Caco-2 (cell line): ENCODE measurements at regions not wholly inside any gene's neighbourhood (a gene's known extent, or its start where the extent isn't known, plus 50 kb on each side); places are given as distances from the start of the nearest gene placed in this dataset.

ENCODE experiments used
- BruUV-seq: library from RNA; stranded (reverse); fragments of 400-500 nt; replicated peaks from 2 replicates; lab custom pipeline; 2021; lab: Mats Ljungman, UMichigan
- CTCF ChIA-PET: fragments of 300-600 bp; sonication (Branson Sonifier 250); formaldehyde crosslinking; loops from one replicate; lab custom pipeline; 2022; ENCODE audit warnings: antibody characterized with exemption; lab: Charles Lee
- POLR2A ChIA-PET: fragments of 300-600 bp; sonication (Branson Sonifier 250); formaldehyde crosslinking; loops from one replicate; lab custom pipeline; 2022; ENCODE audit warnings: antibody characterized with exemption; lab: Charles Lee
- DNase-seq, 2 experiments: peaks; one replicate each; pipeline versions ENCODE4 v3.0.0 to v3.0.0-alpha.2; 2020 to 2022
- H3K27me3 ChIP-seq: replicated peaks from 2 replicates; pipeline ENCODE4 v1.6.0; 2011; ENCODE audit warnings: low read length; ENCODE audit not compliant: control insufficient read depth, insufficient read depth
- H3K36me3 ChIP-seq: 2 replicates; pipeline ENCODE4 v1.5.1; 2011; ENCODE audit warnings: low read length; ENCODE audit not compliant: control insufficient read depth, insufficient read depth
- H3K4me1 ChIP-seq: fragments of 250-450 bp; sonication (Bioruptor Pico); 2 replicates; pipeline ENCODE4 v1.5.1; 2020; ENCODE audit warnings: mild to moderate bottlenecking
- H3K4me3 ChIP-seq: 2 replicates; pipeline ENCODE4 v1.5.1; 2011; ENCODE audit warnings: low read depth, mild to moderate bottlenecking, control low read depth, low read length
- H3K9me3 ChIP-seq: fragments of 250-450 bp; sonication (Bioruptor Pico); 2 replicates; pipeline ENCODE4 v1.5.1; 2020; ENCODE audit warnings: mild to moderate bottlenecking, moderate library complexity
- H3K27ac Mint-ChIP-seq: one replicate; pipeline ENCODE4 v1.8.0; 2022; ENCODE audit warnings: mixed read lengths; ENCODE audit not compliant: unreplicated experiment
- H3K27me3 Mint-ChIP-seq: one replicate; pipeline ENCODE4 v1.8.0; 2022; ENCODE audit warnings: mixed read lengths; ENCODE audit not compliant: insufficient read depth, unreplicated experiment
- H3K36me3 Mint-ChIP-seq: one replicate; pipeline ENCODE4 v1.8.0; 2022; ENCODE audit warnings: mild to moderate bottlenecking, mixed read lengths; ENCODE audit not compliant: insufficient read depth, unreplicated experiment
- H3K4me1 Mint-ChIP-seq: one replicate; pipeline ENCODE4 v1.8.0; 2022; ENCODE audit warnings: low read depth, mixed read lengths; ENCODE audit not compliant: unreplicated experiment
- H3K4me3 Mint-ChIP-seq: one replicate; pipeline ENCODE4 v1.8.0; 2022; ENCODE audit warnings: mild to moderate bottlenecking, moderate library complexity, mixed read lengths; ENCODE audit not compliant: unreplicated experiment
- H3K9me3 Mint-ChIP-seq: one replicate; pipeline ENCODE4 v1.8.0; 2022; ENCODE audit warnings: mixed read lengths; ENCODE audit not compliant: unreplicated experiment
- intact Hi-C: fragments of 100-400 bp; cut with micrococcal nuclease; formaldehyde crosslinking; loops from one replicate; pipeline ENCODE4 v1.10.0; 2022; ENCODE audit not compliant: unreplicated experiment
- TF ChIP-seq, protein P1 (sequence below), 2 experiments: fragments of 200-600 bp in 1 of 2; IDR thresholded peaks; 1 replicate in 1 of 2; 2 replicates in 1 of 2; pipeline versions ENCODE4 v1.5.1 to v1.8.0; 2011 to 2022; ENCODE audit warnings: antibody characterized with exemption in 1 of 2, control low read depth in 1 of 2, inconsistent platforms in 1 of 2, low read depth in 1 of 2, low read length in 1 of 2, mild to moderate bottlenecking in 1 of 2, moderate library complexity in 1 of 2; ENCODE audit not compliant: insufficient read depth in 1 of 2, severe bottlenecking in 1 of 2, unreplicated experiment in 1 of 2

- Histone ChIP-seq H3K36me3 (no peaks in the 10 kb centered on the region), H3K4me3 (no peak overlapping the region), H3K27me3 (no peaks in the 10 kb centered on the region; the same call in 1 of the 2 replicates), H3K9me3 (no peaks in the 10 kb centered on the region), H3K4me1 (no peaks in the 10 kb centered on the region)
- no peak for DNase-seq
- no peaks in the 10 kb centered on the region for H3K4me1 Mint-ChIP-seq
- intact Hi-C loops = loop anchor here (2.0 kb wide), 1 partner anchor 223 kb away; no protein-coding TSS in a partner anchor
- POLR2A ChIA-PET = no interaction called here
- no peak overlapping the region for H3K27ac Mint-ChIP-seq
- TF ChIP-seq, protein P1, sequence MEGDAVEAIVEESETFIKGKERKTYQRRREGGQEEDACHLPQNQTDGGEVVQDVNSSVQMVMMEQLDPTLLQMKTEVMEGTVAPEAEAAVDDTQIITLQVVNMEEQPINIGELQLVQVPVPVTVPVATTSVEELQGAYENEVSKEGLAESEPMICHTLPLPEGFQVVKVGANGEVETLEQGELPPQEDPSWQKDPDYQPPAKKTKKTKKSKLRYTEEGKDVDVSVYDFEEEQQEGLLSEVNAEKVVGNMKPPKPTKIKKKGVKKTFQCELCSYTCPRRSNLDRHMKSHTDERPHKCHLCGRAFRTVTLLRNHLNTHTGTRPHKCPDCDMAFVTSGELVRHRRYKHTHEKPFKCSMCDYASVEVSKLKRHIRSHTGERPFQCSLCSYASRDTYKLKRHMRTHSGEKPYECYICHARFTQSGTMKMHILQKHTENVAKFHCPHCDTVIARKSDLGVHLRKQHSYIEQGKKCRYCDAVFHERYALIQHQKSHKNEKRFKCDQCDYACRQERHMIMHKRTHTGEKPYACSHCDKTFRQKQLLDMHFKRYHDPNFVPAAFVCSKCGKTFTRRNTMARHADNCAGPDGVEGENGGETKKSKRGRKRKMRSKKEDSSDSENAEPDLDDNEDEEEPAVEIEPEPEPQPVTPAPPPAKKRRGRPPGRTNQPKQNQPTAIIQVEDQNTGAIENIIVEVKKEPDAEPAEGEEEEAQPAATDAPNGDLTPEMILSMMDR (IDR thresholded peaks at IDR 0.05; ENCODE audit: insufficient read depth in 1 of 2, low read depth in 1 of 2, low read length in 1 of 2, severe bottlenecking in 1 of 2, unreplicated experiment in 1 of 2) = no peak
- H3K36me3 Mint-ChIP-seq = no peaks in the 10 kb centered on the region
- peaks cover 17% of the 10 kb centered on the region for H3K27me3 Mint-ChIP-seq
- CTCF ChIA-PET = no interaction called here
- BruUV-seq = no TSS peak
- no peak overlapping the region for H3K4me3 Mint-ChIP-seq
- H3K9me3 Mint-ChIP-seq = no peaks in the 10 kb centered on the region
These were observed 126.7 kb downstream of the MTHFS start for GRCh38 chr15:79769933-79770759.

DNA sequence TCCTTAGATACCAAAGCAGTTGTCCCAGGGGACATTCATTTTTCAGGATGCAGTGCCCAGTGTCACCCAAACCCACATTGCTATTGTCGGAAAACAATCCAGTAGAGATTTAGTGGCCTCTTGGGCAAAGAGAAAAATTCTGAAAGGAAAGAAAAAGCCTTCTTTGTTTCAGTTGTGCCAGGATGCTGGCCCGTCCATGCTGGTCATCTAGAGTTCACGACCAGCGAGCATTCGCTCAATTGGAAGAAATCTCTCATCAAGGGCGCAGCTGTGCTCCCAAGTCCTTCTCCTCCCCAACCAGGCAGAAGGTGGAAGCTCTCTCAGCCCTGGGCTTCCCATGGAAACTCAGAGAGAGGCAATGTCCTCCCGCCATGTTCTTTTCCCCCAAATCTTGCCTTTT, 123.7 kb downstream of the MTHFS start:
- TF ChIP-seq, protein P1 (IDR thresholded peaks at IDR 0.05; ENCODE audit: insufficient read depth in 1 of 2, low read depth in 1 of 2, low read length in 1 of 2, severe bottlenecking in 1 of 2, unreplicated experiment in 1 of 2) = no peak
- Histone ChIP-seq H3K27me3 (no peaks in the 10 kb centered on the region; the same call in 1 of the 2 replicates), H3K4me3 (no peak overlapping the region), H3K4me1 (no peaks in the 10 kb centered on the region), H3K9me3 (no peaks in the 10 kb centered on the region), H3K36me3 (no peaks in the 10 kb centered on the region)
- ChIA-PET POLR2A (no interaction called here), CTCF (no interaction called here)
- peaks cover 13% of the 10 kb centered on the region for H3K27me3 Mint-ChIP-seq
- H3K36me3 Mint-ChIP-seq = no peaks in the 10 kb centered on the region
- no peak for DNase-seq
- no peak overlapping the region for H3K4me3 Mint-ChIP-seq
- intact Hi-C loops = no loop called here
- H3K27ac Mint-ChIP-seq = no peak overlapping the region
- no peaks in the 10 kb centered on the region for H3K4me1 Mint-ChIP-seq
- no TSS peak for BruUV-seq
- no peaks in the 10 kb centered on the region for H3K9me3 Mint-ChIP-seq

- no peaks in the 10 kb centered on the region; the same call in 1 of the 2 replicates for H3K27me3 ChIP-seq
- BruUV-seq = no TSS peak
- no peak for DNase-seq
- H3K36me3 ChIP-seq = no peaks in the 10 kb centered on the region
- POLR2A ChIA-PET = no interaction called here
- intact Hi-C loops = no loop called here
- no peak overlapping the region for H3K27ac Mint-ChIP-seq
- H3K4me1 Mint-ChIP-seq = no peaks in the 10 kb centered on the region
- no peak overlapping the region for H3K4me3 Mint-ChIP-seq
- H3K27me3 Mint-ChIP-seq = peaks cover 10% of the 10 kb centered on the region
- H3K4me3 ChIP-seq = no peak overlapping the region
- CTCF ChIA-PET = no interaction called here
- TF ChIP-seq, protein P1 (IDR thresholded peaks at IDR 0.05; ENCODE audit: insufficient read depth in 1 of 2, low read depth in 1 of 2, low read length in 1 of 2, severe bottlenecking in 1 of 2, unreplicated experiment in 1 of 2) = no peak
- H3K9me3 Mint-ChIP-seq = no peaks in the 10 kb centered on the region
- no peaks in the 10 kb centered on the region for H3K4me1 ChIP-seq
- H3K9me3 ChIP-seq = no peaks in the 10 kb centered on the region
- H3K36me3 Mint-ChIP-seq = no peaks in the 10 kb centered on the region
These were observed 121.0 kb downstream of the MTHFS start for GRCh38 chr15:79775821-79776220.
